ENCODE measurements at regions not wholly inside any gene's neighbourhood (a gene's known extent, or its start where the extent isn't known, plus 50 kb on each side); places are given as distances from the start of the nearest gene placed in this dataset.

GRCh38 chr3:194876403-194877095 lies 190.9 kb downstream of the FAM43A start:
- no peak for DNase-seq (ENCODE audit: low spot score)
- H3K27me3 ChIP-seq (replicated peaks; ENCODE audit: insufficient read depth), result no peaks in the 10 kb centered on the region
- no peaks in the 10 kb centered on the region for H3K36me3 ChIP-seq
- no peaks in the 10 kb centered on the region for H3K9me3 ChIP-seq
- no peak for TF ChIP-seq CTCF (IDR thresholded peaks at IDR 0.05)
- H3K4me3 ChIP-seq, result no peak overlapping the region
- H3K27ac ChIP-seq, result no peak overlapping the region
- peaks cover 25 to 57% of the 10 kb centered on the region in 2 donors for H3K4me1 ChIP-seq (ENCODE audit: control insufficient read depth in 1 of 2, low read depth in 2 of 2)
- no peak for ATAC-seq (ENCODE audit: insufficient number of reproducible peaks, low FRiP score, low read depth)

GRCh38 chr3:194877291-194878119 lies 191.8 kb downstream of the FAM43A start:
- ATAC-seq (ENCODE audit: insufficient number of reproducible peaks, low FRiP score, low read depth), result no peak
- H3K27ac ChIP-seq, result no peak overlapping the region
- no peak for DNase-seq (ENCODE audit: low spot score)
- H3K36me3 ChIP-seq, result no peaks in the 10 kb centered on the region
- no peaks in the 10 kb centered on the region for H3K27me3 ChIP-seq (replicated peaks; ENCODE audit: insufficient read depth)
- peak overlapping the region; percentile 15 for H3K4me3 ChIP-seq
- H3K4me1 ChIP-seq (ENCODE audit: control insufficient read depth in 1 of 2, low read depth in 2 of 2), result peaks cover 25 to 51% of the 10 kb centered on the region in 2 donors
- H3K9me3 ChIP-seq, result no peaks in the 10 kb centered on the region
- no peak for TF ChIP-seq CTCF (IDR thresholded peaks at IDR 0.05)

DNA sequence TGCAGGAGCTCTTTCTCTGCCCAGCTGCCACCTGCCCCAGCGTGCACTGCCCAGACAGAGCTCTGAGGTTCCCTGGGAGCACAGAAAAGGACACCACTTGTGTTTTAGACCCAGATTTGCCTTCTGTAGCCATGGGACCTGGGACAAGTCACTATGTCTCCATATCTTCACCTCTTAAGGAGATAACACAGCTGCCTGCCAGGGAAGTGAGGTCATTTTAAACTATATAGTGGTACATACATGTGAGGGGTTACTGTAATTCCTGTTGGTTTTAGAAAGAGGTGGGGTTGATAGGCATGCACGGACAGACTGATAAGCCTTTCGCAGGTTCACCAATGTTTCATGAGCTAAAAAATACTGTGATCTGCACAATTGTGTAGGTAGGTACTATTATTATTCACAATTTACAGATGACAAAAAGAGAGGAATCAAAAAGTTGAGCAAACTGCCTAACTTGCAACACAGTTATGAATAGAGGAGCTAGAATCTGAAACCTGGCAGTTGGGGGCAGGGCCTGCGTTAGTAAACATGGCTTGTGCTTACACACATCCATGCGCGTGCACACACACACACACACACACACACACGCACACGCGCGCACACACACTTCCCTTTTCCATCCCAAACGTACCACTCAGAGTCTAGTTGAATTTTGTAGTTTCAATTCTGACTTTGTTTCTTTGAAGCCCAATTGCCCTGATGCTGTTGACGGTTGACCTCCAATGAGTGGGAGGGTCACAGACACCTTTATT lies 193.6 kb downstream of the FAM43A start:
- TF ChIP-seq CTCF (IDR thresholded peaks at IDR 0.05), result no peak

GRCh38 chr3:194879991-194880939 lies 194.6 kb downstream of the FAM43A start:
- Histone ChIP-seq H3K4me1 (ENCODE audit: control insufficient read depth in 1 of 2, low read depth in 2 of 2) (peaks cover 25 to 50% of the 10 kb centered on the region in 2 donors), H3K4me3 (no peak overlapping the region), H3K27me3 (replicated peaks; ENCODE audit: insufficient read depth) (no peaks in the 10 kb centered on the region), H3K9me3 (peaks cover 9% of the 10 kb centered on the region), H3K36me3 (no peaks in the 10 kb centered on the region), H3K27ac (peak overlapping the region; percentile 56 to 57)
- ATAC-seq (ENCODE audit: insufficient number of reproducible peaks, low FRiP score, low read depth) (no peak), DNase-seq (ENCODE audit: low spot score) (no peak)
- no peak for TF ChIP-seq CTCF (IDR thresholded peaks at IDR 0.05)

More for the DNA sequence above, 193.6 kb downstream of the FAM43A start:
- Histone ChIP-seq H3K9me3 (peaks cover 7% of the 10 kb centered on the region), H3K4me1 (ENCODE audit: control insufficient read depth in 1 of 2, low read depth in 2 of 2) (peaks cover 25 to 51% of the 10 kb centered on the region in 2 donors), H3K4me3 (no peak overlapping the region), H3K27ac (no peak overlapping the region), H3K27me3 (replicated peaks; ENCODE audit: insufficient read depth) (no peaks in the 10 kb centered on the region), H3K36me3 (no peaks in the 10 kb centered on the region)
- DNase-seq (ENCODE audit: low spot score) (no peak), ATAC-seq (ENCODE audit: insufficient number of reproducible peaks, low FRiP score, low read depth) (no peak)

Measured in thoracic aorta (tissue), 2 donors.